ENCODE measurements at regions not wholly inside any gene's neighbourhood (a gene's known extent, or its start where the extent isn't known, plus 50 kb on each side); places are given as distances from the start of the nearest gene placed in this dataset.

- Mint-ChIP-seq H3K9me3 (no peaks in the 10 kb centered on the region), H3K4me3 (no peak overlapping the region)
Observed at GRCh38 chr4:24743927-24744326, 51.4 kb upstream of the SOD3 start.

DNA sequence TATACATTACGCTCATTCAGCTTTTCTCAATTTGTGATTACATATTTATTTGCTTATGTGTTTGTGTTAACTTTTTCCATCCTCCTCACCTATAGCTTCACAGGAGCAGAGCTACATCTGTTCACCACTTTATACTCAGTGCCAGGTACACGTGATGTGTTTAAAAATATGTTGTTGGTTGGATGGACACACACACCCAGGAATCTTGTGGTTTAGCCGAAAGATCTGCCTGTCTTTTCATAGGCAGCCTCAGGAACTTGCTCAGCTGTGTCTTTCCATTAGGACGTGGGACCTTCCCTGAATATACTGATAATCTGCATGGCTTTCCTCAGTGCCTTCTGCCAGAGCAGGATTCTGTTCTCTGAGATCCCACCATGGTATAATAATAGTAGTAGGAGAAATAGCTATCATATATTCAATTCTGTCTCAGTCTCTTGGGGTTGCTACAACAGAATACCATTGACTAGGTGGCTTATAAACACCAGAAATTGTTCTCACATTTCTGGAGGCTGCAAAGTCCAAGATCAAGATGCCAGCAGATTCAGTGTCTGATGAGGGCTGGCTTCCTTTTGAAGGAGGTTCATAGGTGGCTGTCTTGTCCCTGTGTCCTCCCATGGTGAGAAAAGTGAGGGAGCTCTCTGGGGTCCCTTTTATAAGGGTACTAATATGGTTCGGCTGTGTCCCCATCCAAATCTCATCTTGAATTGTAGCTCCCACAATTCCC, 50.0 kb upstream of the SOD3 start:
- no peak overlapping the region for H3K27ac Mint-ChIP-seq
- no peak for DNase-seq (ENCODE audit: low spot score)
- no peaks in the 10 kb centered on the region for H3K27me3 Mint-ChIP-seq (ENCODE audit: low read depth)
- no peaks in the 10 kb centered on the region for H3K4me1 Mint-ChIP-seq (ENCODE audit: low read depth)
- no peaks in the 10 kb centered on the region for H3K36me3 Mint-ChIP-seq (ENCODE audit: low read depth)
- no peak overlapping the region for H3K4me3 Mint-ChIP-seq
- no peaks in the 10 kb centered on the region for H3K9me3 Mint-ChIP-seq

More at GRCh38 chr4:24743927-24744326, 51.4 kb upstream of the SOD3 start:
- H3K27ac Mint-ChIP-seq: no peak overlapping the region
- no peaks in the 10 kb centered on the region for H3K36me3 Mint-ChIP-seq (ENCODE audit: low read depth)
- H3K4me1 Mint-ChIP-seq (ENCODE audit: low read depth): no peaks in the 10 kb centered on the region
- no peaks in the 10 kb centered on the region for H3K27me3 Mint-ChIP-seq (ENCODE audit: low read depth)
- DNase-seq (ENCODE audit: low spot score): no peak
